ENCODE measurements at regions not wholly inside any gene's neighbourhood (a gene's known extent, or its start where the extent isn't known, plus 50 kb on each side); places are given as distances from the start of the nearest gene placed in this dataset.

- 92 to 94% methylated on average over 4 of the region's 4 CpGs for WGBS, 2 donors
- TF ChIP-seq POLR2A (IDR thresholded peaks at IDR 0.05) (no peak), CTCF (IDR thresholded peaks at IDR 0.05) (no peak)
- intact Hi-C loops (cut with DNase I; ENCODE audit: low total_unique reads): no loop called here
- DNase-seq (ENCODE audit: low spot score in 2 of 2): no peak
- H3K4me3 ChIP-seq (ENCODE audit: low read depth, poor library complexity, severe bottlenecking): no peak overlapping the region
Measured at GRCh38 chr14:89650077-89650978, 233.3 kb upstream of the FOXN3 start.

- TF ChIP-seq POLR2A (IDR thresholded peaks at IDR 0.05) (no peak), CTCF (IDR thresholded peaks at IDR 0.05) (no peak)
- intact Hi-C loops (cut with DNase I; ENCODE audit: low total_unique reads): no loop called here
- H3K4me3 ChIP-seq (ENCODE audit: low read depth, poor library complexity, severe bottlenecking): no peak overlapping the region
- no peak for DNase-seq (ENCODE audit: low spot score in 2 of 2)
- 77 to 80% methylated on average over 7 of the region's 7 CpGs for WGBS, 2 donors
Measured at GRCh38 chr14:89649451-89650075, 232.5 kb upstream of the FOXN3 start.

- WGBS, 2 donors: 93 to 94% methylated on average over 5 of the region's 5 CpGs
- TF ChIP-seq POLR2A (IDR thresholded peaks at IDR 0.05) (no peak), CTCF (IDR thresholded peaks at IDR 0.05) (no peak)
- intact Hi-C loops (cut with DNase I; ENCODE audit: low total_unique reads): no loop called here
Measured at GRCh38 chr14:89648924-89649323, 231.9 kb upstream of the FOXN3 start.

GRCh38 chr14:89648510-89648909 is 231.5 kb upstream of the FOXN3 start:
- TF ChIP-seq POLR2A (IDR thresholded peaks at IDR 0.05) (no peak), CTCF (IDR thresholded peaks at IDR 0.05) (no peak)
- DNase-seq (ENCODE audit: low spot score in 2 of 2): no peak
- 83 to 91% methylated on average over 3 of the region's 3 CpGs for WGBS, 2 donors
- H3K4me3 ChIP-seq (ENCODE audit: low read depth, poor library complexity, severe bottlenecking): no peak overlapping the region
- intact Hi-C loops (cut with DNase I; ENCODE audit: low total_unique reads): no loop called here

More at GRCh38 chr14:89648924-89649323, 231.9 kb upstream of the FOXN3 start:
- H3K4me3 ChIP-seq (ENCODE audit: low read depth, poor library complexity, severe bottlenecking): no peak overlapping the region
- DNase-seq (ENCODE audit: low spot score in 2 of 2): no peak

- intact Hi-C loops (cut with DNase I; ENCODE audit: low total_unique reads): no loop called here
- DNase-seq (ENCODE audit: low spot score in 2 of 2): no peak
- 95 to 100% methylated on average over 1 of the region's 1 CpG for WGBS, 2 donors
- H3K4me3 ChIP-seq (ENCODE audit: low read depth, poor library complexity, severe bottlenecking): no peak overlapping the region
- TF ChIP-seq CTCF (IDR thresholded peaks at IDR 0.05): no peak
- no peak for TF ChIP-seq POLR2A (IDR thresholded peaks at IDR 0.05)
Measured at GRCh38 chr14:89646971-89647370, 229.9 kb upstream of the FOXN3 start.
